Panc1 (cell line): ENCODE measurements at regions not wholly inside any gene's neighbourhood (a gene's known extent, or its start where the extent isn't known, plus 50 kb on each side); places are given as distances from the start of the nearest gene placed in this dataset.

Source experiments
- POLR2AphosphoS5 ChIP-seq: IDR thresholded peaks from 2 replicates; pipeline ENCODE4 v1.6.1; 2012; ENCODE audit warnings: mild to moderate bottlenecking, low read depth, low read length, moderate library complexity
- TF ChIP-seq, protein P1 (sequence below): fragments of 450-650 bp; IDR thresholded peaks from 2 replicates; pipeline ENCODE4 v1.5.1; 2017; ENCODE audit warnings: mild to moderate bottlenecking

DNA sequence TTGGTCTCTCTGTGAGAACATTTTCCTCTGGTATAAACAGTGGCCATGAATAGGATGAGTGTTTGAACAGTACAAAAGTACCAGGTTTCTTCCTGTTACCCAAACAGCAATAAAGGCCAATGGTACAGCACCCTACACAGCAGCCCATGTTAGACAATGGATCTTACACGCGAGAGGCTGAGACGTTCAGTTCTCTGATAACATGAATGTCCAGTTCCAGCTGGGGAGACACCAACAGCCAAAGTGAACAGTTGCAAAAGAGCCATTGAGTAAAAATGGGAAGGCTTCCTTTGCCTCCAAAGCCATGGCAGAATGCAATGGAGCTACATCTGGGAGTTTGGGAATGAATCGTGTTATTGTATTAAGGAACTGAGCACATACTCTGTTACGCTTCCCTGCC, 246.8 kb upstream of the SGK1 start:
- TF ChIP-seq, protein P1, sequence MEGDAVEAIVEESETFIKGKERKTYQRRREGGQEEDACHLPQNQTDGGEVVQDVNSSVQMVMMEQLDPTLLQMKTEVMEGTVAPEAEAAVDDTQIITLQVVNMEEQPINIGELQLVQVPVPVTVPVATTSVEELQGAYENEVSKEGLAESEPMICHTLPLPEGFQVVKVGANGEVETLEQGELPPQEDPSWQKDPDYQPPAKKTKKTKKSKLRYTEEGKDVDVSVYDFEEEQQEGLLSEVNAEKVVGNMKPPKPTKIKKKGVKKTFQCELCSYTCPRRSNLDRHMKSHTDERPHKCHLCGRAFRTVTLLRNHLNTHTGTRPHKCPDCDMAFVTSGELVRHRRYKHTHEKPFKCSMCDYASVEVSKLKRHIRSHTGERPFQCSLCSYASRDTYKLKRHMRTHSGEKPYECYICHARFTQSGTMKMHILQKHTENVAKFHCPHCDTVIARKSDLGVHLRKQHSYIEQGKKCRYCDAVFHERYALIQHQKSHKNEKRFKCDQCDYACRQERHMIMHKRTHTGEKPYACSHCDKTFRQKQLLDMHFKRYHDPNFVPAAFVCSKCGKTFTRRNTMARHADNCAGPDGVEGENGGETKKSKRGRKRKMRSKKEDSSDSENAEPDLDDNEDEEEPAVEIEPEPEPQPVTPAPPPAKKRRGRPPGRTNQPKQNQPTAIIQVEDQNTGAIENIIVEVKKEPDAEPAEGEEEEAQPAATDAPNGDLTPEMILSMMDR = no peak
- no peak for TF ChIP-seq POLR2AphosphoS5
